ENCODE measurements at regions not wholly inside any gene's neighbourhood (a gene's known extent, or its start where the extent isn't known, plus 50 kb on each side); places are given as distances from the start of the nearest gene placed in this dataset.

DNA sequence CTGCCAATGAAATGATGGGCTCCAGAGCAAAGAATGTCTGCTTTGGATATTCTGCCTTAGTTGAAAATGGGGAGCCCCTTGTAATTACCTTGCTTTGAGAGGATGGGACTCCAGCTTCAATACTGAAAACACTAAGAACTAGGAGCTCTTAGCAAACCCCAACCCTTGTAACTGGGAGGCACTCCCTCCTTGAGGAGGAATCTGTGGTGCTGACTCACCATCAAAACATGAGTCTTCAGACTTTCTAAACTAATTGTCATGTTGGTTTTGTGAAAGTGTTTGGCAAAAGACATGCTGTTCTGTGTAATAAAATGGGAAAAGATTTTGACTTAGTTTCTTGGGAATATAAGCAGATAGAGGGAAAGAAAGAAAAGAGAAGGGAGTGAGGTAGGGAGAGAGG lies 91.9 kb upstream of the PTPRD start:
- TF ChIP-seq, protein P1, sequence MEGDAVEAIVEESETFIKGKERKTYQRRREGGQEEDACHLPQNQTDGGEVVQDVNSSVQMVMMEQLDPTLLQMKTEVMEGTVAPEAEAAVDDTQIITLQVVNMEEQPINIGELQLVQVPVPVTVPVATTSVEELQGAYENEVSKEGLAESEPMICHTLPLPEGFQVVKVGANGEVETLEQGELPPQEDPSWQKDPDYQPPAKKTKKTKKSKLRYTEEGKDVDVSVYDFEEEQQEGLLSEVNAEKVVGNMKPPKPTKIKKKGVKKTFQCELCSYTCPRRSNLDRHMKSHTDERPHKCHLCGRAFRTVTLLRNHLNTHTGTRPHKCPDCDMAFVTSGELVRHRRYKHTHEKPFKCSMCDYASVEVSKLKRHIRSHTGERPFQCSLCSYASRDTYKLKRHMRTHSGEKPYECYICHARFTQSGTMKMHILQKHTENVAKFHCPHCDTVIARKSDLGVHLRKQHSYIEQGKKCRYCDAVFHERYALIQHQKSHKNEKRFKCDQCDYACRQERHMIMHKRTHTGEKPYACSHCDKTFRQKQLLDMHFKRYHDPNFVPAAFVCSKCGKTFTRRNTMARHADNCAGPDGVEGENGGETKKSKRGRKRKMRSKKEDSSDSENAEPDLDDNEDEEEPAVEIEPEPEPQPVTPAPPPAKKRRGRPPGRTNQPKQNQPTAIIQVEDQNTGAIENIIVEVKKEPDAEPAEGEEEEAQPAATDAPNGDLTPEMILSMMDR (IDR thresholded peaks at IDR 0.05; ENCODE audit: low read depth, low read length): no peak
- Histone ChIP-seq H3K27ac (ENCODE audit: low read depth, low read length) (no peak overlapping the region), H3K9me3 (ENCODE audit: control insufficient read depth, insufficient read depth, low read length) (no peaks in the 10 kb centered on the region), H3K27me3 (ENCODE audit: control insufficient read depth, insufficient read depth, low read length) (no peaks in the 10 kb centered on the region), H3K4me3 (ENCODE audit: low read depth, low read length) (no peak overlapping the region)
- DNase-seq (ENCODE audit: low read depth, low spot score): no peak
- ChIA-PET CTCF (no interaction called here), POLR2A (no interaction called here)

DNA sequence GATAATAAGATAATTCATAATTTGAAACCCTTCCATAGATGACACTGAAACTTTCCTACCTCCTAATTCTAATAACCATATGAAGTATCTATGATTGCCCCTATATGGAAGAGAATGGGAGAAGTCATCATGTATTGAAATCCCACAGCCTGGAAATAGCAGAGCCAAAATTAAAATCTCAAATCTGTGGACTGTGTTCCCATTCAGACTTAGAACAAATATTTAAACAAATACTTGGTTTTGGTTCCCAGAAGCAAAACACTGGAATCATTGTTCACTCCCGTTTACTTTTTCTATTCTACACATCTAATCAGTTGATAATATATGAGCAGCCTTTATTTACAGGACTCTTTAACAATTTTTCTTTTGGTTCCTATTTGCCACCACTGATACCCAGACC lies 92.6 kb upstream of the PTPRD start:
- ChIA-PET POLR2A (no interaction called here), CTCF (no interaction called here)
- H3K4me3 ChIP-seq (ENCODE audit: low read depth, low read length): no peak overlapping the region
- no peak overlapping the region for H3K27ac ChIP-seq (ENCODE audit: low read depth, low read length)
- H3K9me3 ChIP-seq (ENCODE audit: control insufficient read depth, insufficient read depth, low read length): no peaks in the 10 kb centered on the region
- no peak for DNase-seq (ENCODE audit: low read depth, low spot score)
- H3K27me3 ChIP-seq (ENCODE audit: control insufficient read depth, insufficient read depth, low read length): no peaks in the 10 kb centered on the region
- TF ChIP-seq, protein P1 (IDR thresholded peaks at IDR 0.05; ENCODE audit: low read depth, low read length): no peak

DNA sequence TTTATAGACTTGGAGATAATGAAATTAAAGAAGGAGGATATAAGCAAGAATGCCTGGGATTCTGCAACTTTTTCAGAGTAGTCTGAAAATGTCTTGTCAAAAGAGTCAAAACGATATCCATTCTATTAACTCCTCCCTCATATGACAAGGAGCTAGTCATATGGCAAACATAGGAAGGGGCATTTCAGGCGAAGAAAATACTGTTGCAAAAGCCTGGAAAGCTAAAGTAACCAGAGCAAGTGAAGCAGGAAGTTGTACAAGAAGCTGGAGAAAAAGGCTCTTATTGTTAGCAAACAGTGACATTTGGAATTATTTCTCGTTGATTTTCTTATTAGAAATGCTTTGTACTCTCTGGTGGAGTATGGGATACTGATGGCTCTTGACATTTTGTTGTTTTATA lies 94.0 kb upstream of the PTPRD start:
- no peak overlapping the region for H3K27ac ChIP-seq (ENCODE audit: low read depth, low read length)
- POLR2A ChIA-PET: no interaction called here

DNA sequence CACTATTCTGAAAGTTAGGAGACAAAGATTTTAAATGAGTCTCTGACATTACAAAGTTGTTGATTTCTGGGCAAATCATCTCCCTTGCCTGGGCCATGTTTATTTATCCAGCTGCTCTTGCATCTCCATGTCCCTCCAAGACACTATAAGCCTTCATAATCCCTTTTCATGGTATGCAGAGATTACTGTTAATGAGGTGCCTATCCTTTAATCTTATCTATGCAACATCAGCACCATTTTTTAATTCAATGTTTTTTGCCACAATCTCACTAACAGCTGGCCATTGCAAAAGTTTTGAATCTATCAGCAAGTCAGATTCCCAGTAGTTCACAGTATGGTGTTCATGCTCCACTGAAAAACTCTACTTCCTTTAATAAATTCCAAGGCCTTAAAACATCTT lies 108.5 kb upstream of the PTPRD start:
- POLR2A ChIA-PET: no interaction called here
- TF ChIP-seq, protein P1 (IDR thresholded peaks at IDR 0.05; ENCODE audit: low read depth, low read length): no peak
- no peak for DNase-seq (ENCODE audit: low read depth, low spot score)
- Histone ChIP-seq H3K27me3 (ENCODE audit: control insufficient read depth, insufficient read depth, low read length) (no peaks in the 10 kb centered on the region), H3K9me3 (ENCODE audit: control insufficient read depth, insufficient read depth, low read length) (no peaks in the 10 kb centered on the region), H3K4me3 (ENCODE audit: low read depth, low read length) (no peak overlapping the region), H3K27ac (ENCODE audit: low read depth, low read length) (no peak overlapping the region)
- CTCF ChIA-PET: no interaction called here

More for the DNA sequence above, 94.0 kb upstream of the PTPRD start:
- no peak for DNase-seq (ENCODE audit: low read depth, low spot score)
- H3K27me3 ChIP-seq (ENCODE audit: control insufficient read depth, insufficient read depth, low read length): no peaks in the 10 kb centered on the region
- no peak overlapping the region for H3K4me3 ChIP-seq (ENCODE audit: low read depth, low read length)
- H3K9me3 ChIP-seq (ENCODE audit: control insufficient read depth, insufficient read depth, low read length): no peaks in the 10 kb centered on the region
- TF ChIP-seq, protein P1 (IDR thresholded peaks at IDR 0.05; ENCODE audit: low read depth, low read length): no peak
- CTCF ChIA-PET: no interaction called here

DNA sequence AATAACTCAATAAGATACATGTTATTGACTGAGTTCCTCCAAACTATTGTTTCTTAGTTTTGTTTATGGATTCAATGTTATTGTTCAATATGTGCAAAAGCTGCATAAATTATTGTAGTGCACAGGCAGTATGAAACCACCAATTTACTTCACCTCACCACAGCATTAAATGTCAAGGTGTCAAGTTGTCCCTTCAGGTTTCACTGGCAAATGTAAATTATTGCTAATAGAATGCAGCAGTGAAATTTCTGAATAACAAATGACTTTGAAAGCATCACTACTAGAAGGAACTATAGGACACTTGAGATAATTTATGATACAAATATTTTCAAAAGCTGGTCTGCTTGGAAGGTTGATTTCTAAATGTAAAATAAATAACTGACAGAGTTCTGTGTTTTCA lies 116.4 kb upstream of the PTPRD start:
- no peaks in the 10 kb centered on the region for H3K27me3 ChIP-seq (ENCODE audit: control insufficient read depth, insufficient read depth, low read length)
- no peak for DNase-seq (ENCODE audit: low read depth, low spot score)
- H3K4me3 ChIP-seq (ENCODE audit: low read depth, low read length): no peak overlapping the region
- H3K27ac ChIP-seq (ENCODE audit: low read depth, low read length): no peak overlapping the region
- ChIA-PET POLR2A (no interaction called here), CTCF (no interaction called here)
- TF ChIP-seq, protein P1 (IDR thresholded peaks at IDR 0.05; ENCODE audit: low read depth, low read length): no peak
- no peaks in the 10 kb centered on the region for H3K9me3 ChIP-seq (ENCODE audit: control insufficient read depth, insufficient read depth, low read length)
